HL-60 (cell line): ENCODE measurements at regions not wholly inside any gene's neighbourhood (a gene's known extent, or its start where the extent isn't known, plus 50 kb on each side); places are given as distances from the start of the nearest gene placed in this dataset.
"Not testable (repeated sequence)": the region's sequence is repeated elsewhere in the genome, so short reads cannot be mapped to it uniquely, and the experiment has no call there.

Experiments
- GABPA ChIP-seq: IDR thresholded peaks from 2 replicates; pipeline ENCODE4 v1.6.1; 2012; ENCODE audit warnings: low read depth
- POLR2AphosphoS5 ChIP-seq: IDR thresholded peaks from 2 replicates; pipeline ENCODE4 v1.6.1; 2012; ENCODE audit warnings: low read depth
- TF ChIP-seq, protein P1 (sequence below): IDR thresholded peaks from one replicate; pipeline ENCODE4 v1.5.1; 2011; ENCODE audit warnings: low read length, control low read depth, inconsistent platforms; ENCODE audit not compliant: insufficient read depth
- TF ChIP-seq, protein P2 (sequence below): IDR thresholded peaks from 2 replicates; pipeline ENCODE4 v1.6.1; 2012; ENCODE audit warnings: low read depth; ENCODE audit not compliant: insufficient replicate concordance

DNA sequence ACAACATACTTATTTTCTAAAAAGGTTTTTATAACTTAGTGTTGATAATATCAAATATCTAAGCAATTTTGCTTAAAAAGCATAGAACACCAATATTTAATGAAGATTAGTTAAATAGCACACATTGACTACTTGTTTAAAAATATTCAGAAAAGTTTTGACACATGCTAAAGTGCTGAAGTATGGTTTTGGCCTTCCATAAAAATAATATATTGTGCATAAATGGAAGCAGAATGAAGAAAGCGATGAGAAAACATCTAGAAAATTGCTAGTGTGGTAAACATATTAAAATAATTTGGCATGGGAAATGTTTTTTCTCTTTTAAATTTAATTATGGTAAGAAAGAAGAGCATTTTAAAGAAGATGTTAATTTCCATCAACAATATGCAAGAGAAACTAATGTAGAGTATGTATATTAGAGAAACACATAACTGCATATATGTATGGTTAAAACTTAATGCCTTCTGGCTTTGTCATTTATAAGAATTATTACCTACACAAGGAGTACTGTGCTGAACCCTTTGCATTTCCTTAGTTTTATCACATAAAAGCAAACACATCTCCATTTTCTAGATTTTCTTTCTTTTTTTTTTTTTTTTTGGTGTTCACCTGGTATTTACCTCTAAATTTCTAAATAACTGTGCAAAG is 921.0 kb upstream of the ADAMTS5 start:
- TF ChIP-seq, protein P1, sequence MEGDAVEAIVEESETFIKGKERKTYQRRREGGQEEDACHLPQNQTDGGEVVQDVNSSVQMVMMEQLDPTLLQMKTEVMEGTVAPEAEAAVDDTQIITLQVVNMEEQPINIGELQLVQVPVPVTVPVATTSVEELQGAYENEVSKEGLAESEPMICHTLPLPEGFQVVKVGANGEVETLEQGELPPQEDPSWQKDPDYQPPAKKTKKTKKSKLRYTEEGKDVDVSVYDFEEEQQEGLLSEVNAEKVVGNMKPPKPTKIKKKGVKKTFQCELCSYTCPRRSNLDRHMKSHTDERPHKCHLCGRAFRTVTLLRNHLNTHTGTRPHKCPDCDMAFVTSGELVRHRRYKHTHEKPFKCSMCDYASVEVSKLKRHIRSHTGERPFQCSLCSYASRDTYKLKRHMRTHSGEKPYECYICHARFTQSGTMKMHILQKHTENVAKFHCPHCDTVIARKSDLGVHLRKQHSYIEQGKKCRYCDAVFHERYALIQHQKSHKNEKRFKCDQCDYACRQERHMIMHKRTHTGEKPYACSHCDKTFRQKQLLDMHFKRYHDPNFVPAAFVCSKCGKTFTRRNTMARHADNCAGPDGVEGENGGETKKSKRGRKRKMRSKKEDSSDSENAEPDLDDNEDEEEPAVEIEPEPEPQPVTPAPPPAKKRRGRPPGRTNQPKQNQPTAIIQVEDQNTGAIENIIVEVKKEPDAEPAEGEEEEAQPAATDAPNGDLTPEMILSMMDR: not testable (repeated sequence)
- TF ChIP-seq POLR2AphosphoS5, GABPA: not testable (repeated sequence)
- TF ChIP-seq, protein P2, sequence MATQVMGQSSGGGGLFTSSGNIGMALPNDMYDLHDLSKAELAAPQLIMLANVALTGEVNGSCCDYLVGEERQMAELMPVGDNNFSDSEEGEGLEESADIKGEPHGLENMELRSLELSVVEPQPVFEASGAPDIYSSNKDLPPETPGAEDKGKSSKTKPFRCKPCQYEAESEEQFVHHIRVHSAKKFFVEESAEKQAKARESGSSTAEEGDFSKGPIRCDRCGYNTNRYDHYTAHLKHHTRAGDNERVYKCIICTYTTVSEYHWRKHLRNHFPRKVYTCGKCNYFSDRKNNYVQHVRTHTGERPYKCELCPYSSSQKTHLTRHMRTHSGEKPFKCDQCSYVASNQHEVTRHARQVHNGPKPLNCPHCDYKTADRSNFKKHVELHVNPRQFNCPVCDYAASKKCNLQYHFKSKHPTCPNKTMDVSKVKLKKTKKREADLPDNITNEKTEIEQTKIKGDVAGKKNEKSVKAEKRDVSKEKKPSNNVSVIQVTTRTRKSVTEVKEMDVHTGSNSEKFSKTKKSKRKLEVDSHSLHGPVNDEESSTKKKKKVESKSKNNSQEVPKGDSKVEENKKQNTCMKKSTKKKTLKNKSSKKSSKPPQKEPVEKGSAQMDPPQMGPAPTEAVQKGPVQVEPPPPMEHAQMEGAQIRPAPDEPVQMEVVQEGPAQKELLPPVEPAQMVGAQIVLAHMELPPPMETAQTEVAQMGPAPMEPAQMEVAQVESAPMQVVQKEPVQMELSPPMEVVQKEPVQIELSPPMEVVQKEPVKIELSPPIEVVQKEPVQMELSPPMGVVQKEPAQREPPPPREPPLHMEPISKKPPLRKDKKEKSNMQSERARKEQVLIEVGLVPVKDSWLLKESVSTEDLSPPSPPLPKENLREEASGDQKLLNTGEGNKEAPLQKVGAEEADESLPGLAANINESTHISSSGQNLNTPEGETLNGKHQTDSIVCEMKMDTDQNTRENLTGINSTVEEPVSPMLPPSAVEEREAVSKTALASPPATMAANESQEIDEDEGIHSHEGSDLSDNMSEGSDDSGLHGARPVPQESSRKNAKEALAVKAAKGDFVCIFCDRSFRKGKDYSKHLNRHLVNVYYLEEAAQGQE: not testable (repeated sequence)
